CD4-positive, alpha-beta T cell treated with Interferon gamma for 1 hour (primary cell): ENCODE measurements at regions not wholly inside any gene's neighbourhood (a gene's known extent, or its start where the extent isn't known, plus 50 kb on each side); places are given as distances from the start of the nearest gene placed in this dataset.

ENCODE experiments used
- DNase-seq: peaks from one replicate; pipeline ENCODE4 v3.0.0-alpha.2; 2020

GRCh38 chr16:79767421-79768275, 167.1 kb upstream of the MAF start:
- no peak for DNase-seq

- DNase-seq, result no peak
These were observed 165.4 kb upstream of the MAF start for GRCh38 chr16:79765901-79766394.

- DNase-seq, result no peak
These were observed 164.9 kb upstream of the MAF start for GRCh38 chr16:79765431-79765830.

GRCh38 chr16:79764415-79765110, 164.0 kb upstream of the MAF start:
- DNase-seq, result no peak

- DNase-seq, result no peak
These were observed 161.7 kb upstream of the MAF start for GRCh38 chr16:79762217-79762616.

GRCh38 chr16:79758615-79759346, 158.2 kb upstream of the MAF start:
- DNase-seq, result no peak

- no peak for DNase-seq
These were observed 157.4 kb upstream of the MAF start for GRCh38 chr16:79757968-79758367.

- no peak for DNase-seq
These were observed 156.6 kb upstream of the MAF start for GRCh38 chr16:79757163-79757562.

- no peak for DNase-seq
These were observed 156.0 kb upstream of the MAF start for GRCh38 chr16:79756571-79756970.

- DNase-seq, result no peak
These were observed 154.0 kb upstream of the MAF start for GRCh38 chr16:79754501-79754900.

- no peak for DNase-seq
These were observed 153.5 kb upstream of the MAF start for GRCh38 chr16:79754081-79754480.

GRCh38 chr16:79753286-79753685, 152.7 kb upstream of the MAF start:
- no peak for DNase-seq

GRCh38 chr16:79752396-79752795, 151.9 kb upstream of the MAF start:
- DNase-seq, result no peak

- no peak for DNase-seq
These were observed 151.1 kb upstream of the MAF start for GRCh38 chr16:79751471-79752184.

GRCh38 chr16:79750311-79750710, 149.8 kb upstream of the MAF start:
- no peak for DNase-seq

- no peak for DNase-seq
These were observed 148.1 kb upstream of the MAF start for GRCh38 chr16:79748629-79749028.

- no peak for DNase-seq
These were observed 147.2 kb upstream of the MAF start for GRCh38 chr16:79747688-79748087.

- DNase-seq, result no peak
These were observed 139.7 kb upstream of the MAF start for GRCh38 chr16:79740252-79740651.

GRCh38 chr16:79735271-79735670, 134.7 kb upstream of the MAF start:
- DNase-seq, result no peak

- no peak for DNase-seq
These were observed 134.2 kb upstream of the MAF start for GRCh38 chr16:79734721-79735120.

- DNase-seq, result no peak
These were observed 128.3 kb upstream of the MAF start for GRCh38 chr16:79728923-79729240.

- DNase-seq, result no peak
These were observed 127.7 kb upstream of the MAF start for GRCh38 chr16:79728048-79728922.
